OCI-LY1 (cell line): ENCODE measurements at regions not wholly inside any gene's neighbourhood (a gene's known extent, or its start where the extent isn't known, plus 50 kb on each side); places are given as distances from the start of the nearest gene placed in this dataset.

Source experiments
- H2AFZ ChIP-seq: fragments of 200-600 bp; sonication (generic), shearing (Covaris generic); 2 replicates; pipeline ENCODE4 v1.6.0; 2014; ENCODE audit warnings: antibody characterized with exemption, mild to moderate bottlenecking, low read length
- H3F3A ChIP-seq: fragments of 200-600 bp; sonication (generic), shearing (Covaris generic); 2 replicates; pipeline ENCODE4 v1.6.0; 2014; ENCODE audit warnings: mild to moderate bottlenecking, antibody characterized with exemption, low read length, moderate library complexity; ENCODE audit not compliant: insufficient read depth
- H3K27ac ChIP-seq: fragments of 200-600 bp; sonication (generic); 2 replicates; pipeline ENCODE4 v1.5.1; 2014; ENCODE audit warnings: low read length, mixed run types, mild to moderate bottlenecking, low read depth; ENCODE audit not compliant: poor library complexity, severe bottlenecking
- H3K27me3 ChIP-seq: fragments of 200-600 bp; sonication (generic); 2 replicates; pipeline ENCODE4 v1.6.0; 2014; ENCODE audit warnings: antibody characterized with exemption, mild to moderate bottlenecking, low read length, moderate library complexity; ENCODE audit not compliant: insufficient read depth
- H3K36me3 ChIP-seq: fragments of 200-600 bp; sonication (generic); 2 replicates; pipeline ENCODE4 v1.6.1; 2014; ENCODE audit warnings: mild to moderate bottlenecking, antibody characterized with exemption, low read length, moderate library complexity, mixed read lengths; ENCODE audit not compliant: insufficient read depth
- H3K4me1 ChIP-seq: fragments of 200-600 bp; sonication (generic); 2 replicates; pipeline ENCODE4 v1.5.1; 2014; ENCODE audit warnings: mild to moderate bottlenecking, low read length, moderate library complexity; ENCODE audit not compliant: insufficient read depth, severe bottlenecking
- H3K4me2 ChIP-seq: fragments of 200-600 bp; sonication (generic), shearing (Covaris generic); 2 replicates; pipeline ENCODE4 v1.6.1; 2014; ENCODE audit warnings: low read length
- H3K4me3 ChIP-seq: fragments of 200-600 bp; sonication (generic); 2 replicates; pipeline ENCODE4 v1.5.1; 2014; ENCODE audit warnings: low read length, low read depth, mild to moderate bottlenecking, mixed read lengths; ENCODE audit not compliant: poor library complexity, severe bottlenecking
- H3K79me2 ChIP-seq: fragments of 200-600 bp; shearing (Covaris generic); 2 replicates; pipeline ENCODE4 v1.6.1; 2016; ENCODE audit warnings: mixed run types, low read length, mixed read lengths; ENCODE audit not compliant: insufficient read depth
- H3K9ac ChIP-seq: fragments of 200-600 bp; sonication (generic), shearing (Covaris generic); 2 replicates; pipeline ENCODE4 v1.6.1; 2014; ENCODE audit warnings: mild to moderate bottlenecking, low read length, mixed read lengths
- H3K9me2 ChIP-seq: fragments of 200-600 bp; sonication (generic), shearing (Covaris generic); 2 replicates; pipeline ENCODE4 v1.6.1; 2014; ENCODE audit warnings: low read depth, mild to moderate bottlenecking, low read length, mixed read lengths
- H3K9me3 ChIP-seq: fragments of 200-600 bp; shearing (Covaris generic); 2 replicates; pipeline ENCODE4 v1.6.1; 2014; ENCODE audit warnings: low read length, mixed read lengths
- H4K20me1 ChIP-seq: fragments of 200-600 bp; sonication (generic), shearing (Covaris generic); 2 replicates; pipeline ENCODE4 v1.6.0; 2016; ENCODE audit warnings: mild to moderate bottlenecking, low read length; ENCODE audit not compliant: insufficient read depth
- EZH2 ChIP-seq: fragments of 200-600 bp; sonication (generic), shearing (Covaris generic); IDR thresholded peaks from 2 replicates; pipeline ENCODE4 v1.8.0; 2017; ENCODE audit warnings: borderline replicate concordance, mixed run types, mild to moderate bottlenecking, antibody characterized with exemption, low read length, moderate library complexity, mixed read lengths
- TF ChIP-seq, protein P1 (sequence below): fragments of 200-600 bp; sonication (generic), shearing (Covaris generic); IDR thresholded peaks from 2 replicates; pipeline ENCODE4 v1.5.1; 2017; ENCODE audit warnings: mild to moderate bottlenecking, antibody characterized with exemption, low read length, moderate library complexity, mixed read lengths

DNA sequence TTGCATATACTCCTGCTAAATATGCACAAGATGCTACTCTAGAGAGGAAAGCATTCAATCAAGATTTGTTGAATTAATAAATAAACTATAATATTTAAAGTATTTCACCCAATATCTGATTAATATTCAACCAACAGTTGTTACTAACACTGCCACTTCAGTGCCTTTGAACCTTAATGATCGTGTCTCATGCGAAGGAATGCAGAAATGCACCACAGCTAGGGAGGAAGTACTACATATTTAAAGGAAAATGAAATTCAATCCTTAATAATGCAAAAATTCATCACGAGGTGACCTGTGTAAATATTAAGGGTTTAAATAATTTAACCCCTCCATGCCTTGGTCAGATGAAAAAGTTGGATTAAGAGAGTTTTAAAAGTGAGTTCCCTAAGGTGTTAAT is 114.2 kb upstream of the DAZL start:
- Histone ChIP-seq H3K4me3 (no peak overlapping the region), H3K79me2 (no peaks in the 10 kb centered on the region), H4K20me1 (no peaks in the 10 kb centered on the region), H3K9me2 (no peaks in the 10 kb centered on the region), H3K4me1 (no peaks in the 10 kb centered on the region), H3K9ac (no peak overlapping the region), H2AFZ (no peak overlapping the region), H3F3A (no peaks in the 10 kb centered on the region), H3K36me3 (no peaks in the 10 kb centered on the region), H3K27me3 (no peaks in the 10 kb centered on the region), H3K27ac (no peak overlapping the region), H3K4me2 (no peak overlapping the region), H3K9me3 (no peaks in the 10 kb centered on the region)
- TF ChIP-seq EZH2 = no peak
- TF ChIP-seq, protein P1, sequence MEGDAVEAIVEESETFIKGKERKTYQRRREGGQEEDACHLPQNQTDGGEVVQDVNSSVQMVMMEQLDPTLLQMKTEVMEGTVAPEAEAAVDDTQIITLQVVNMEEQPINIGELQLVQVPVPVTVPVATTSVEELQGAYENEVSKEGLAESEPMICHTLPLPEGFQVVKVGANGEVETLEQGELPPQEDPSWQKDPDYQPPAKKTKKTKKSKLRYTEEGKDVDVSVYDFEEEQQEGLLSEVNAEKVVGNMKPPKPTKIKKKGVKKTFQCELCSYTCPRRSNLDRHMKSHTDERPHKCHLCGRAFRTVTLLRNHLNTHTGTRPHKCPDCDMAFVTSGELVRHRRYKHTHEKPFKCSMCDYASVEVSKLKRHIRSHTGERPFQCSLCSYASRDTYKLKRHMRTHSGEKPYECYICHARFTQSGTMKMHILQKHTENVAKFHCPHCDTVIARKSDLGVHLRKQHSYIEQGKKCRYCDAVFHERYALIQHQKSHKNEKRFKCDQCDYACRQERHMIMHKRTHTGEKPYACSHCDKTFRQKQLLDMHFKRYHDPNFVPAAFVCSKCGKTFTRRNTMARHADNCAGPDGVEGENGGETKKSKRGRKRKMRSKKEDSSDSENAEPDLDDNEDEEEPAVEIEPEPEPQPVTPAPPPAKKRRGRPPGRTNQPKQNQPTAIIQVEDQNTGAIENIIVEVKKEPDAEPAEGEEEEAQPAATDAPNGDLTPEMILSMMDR = no peak

DNA sequence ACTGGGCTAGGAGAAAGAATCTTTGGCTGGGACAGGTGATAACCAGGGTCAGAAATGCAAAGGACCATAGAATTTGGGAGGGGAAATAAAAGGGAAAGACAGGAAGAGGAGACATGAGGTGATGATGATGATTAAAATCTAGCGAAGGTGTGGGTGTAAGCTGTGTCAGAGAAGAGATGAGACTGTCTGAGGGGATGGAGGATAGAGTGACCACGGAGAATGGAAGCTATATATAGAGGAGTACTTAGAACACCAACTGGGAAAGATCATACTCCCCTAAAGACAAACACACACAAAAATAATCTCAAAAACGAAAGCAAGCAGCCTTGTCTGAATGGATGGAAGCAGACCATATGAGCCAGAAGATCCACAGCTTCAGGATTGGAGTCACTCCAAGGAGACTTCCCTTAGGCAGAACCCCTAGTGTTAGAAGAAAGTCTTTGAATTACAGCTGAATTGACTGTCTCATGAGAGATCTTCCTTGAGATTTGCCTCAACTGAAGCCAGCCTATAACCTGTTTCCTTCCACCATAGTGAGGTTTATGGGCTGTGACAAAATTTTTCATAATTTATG is 115.2 kb upstream of the DAZL start:
- no peaks in the 10 kb centered on the region for H3K9me3 ChIP-seq
- no peaks in the 10 kb centered on the region for H3K79me2 ChIP-seq
- H3K27me3 ChIP-seq = no peaks in the 10 kb centered on the region
- H3K4me2 ChIP-seq = no peak overlapping the region
- no peak for TF ChIP-seq EZH2
- TF ChIP-seq, protein P1 = no peak
- no peak overlapping the region for H3K27ac ChIP-seq
- no peaks in the 10 kb centered on the region for H3F3A ChIP-seq
- H2AFZ ChIP-seq = no peak overlapping the region
- no peaks in the 10 kb centered on the region for H4K20me1 ChIP-seq
- no peak overlapping the region for H3K9ac ChIP-seq
- H3K9me2 ChIP-seq = no peaks in the 10 kb centered on the region
- no peak overlapping the region for H3K4me3 ChIP-seq
- H3K4me1 ChIP-seq = no peaks in the 10 kb centered on the region
- no peaks in the 10 kb centered on the region for H3K36me3 ChIP-seq

DNA sequence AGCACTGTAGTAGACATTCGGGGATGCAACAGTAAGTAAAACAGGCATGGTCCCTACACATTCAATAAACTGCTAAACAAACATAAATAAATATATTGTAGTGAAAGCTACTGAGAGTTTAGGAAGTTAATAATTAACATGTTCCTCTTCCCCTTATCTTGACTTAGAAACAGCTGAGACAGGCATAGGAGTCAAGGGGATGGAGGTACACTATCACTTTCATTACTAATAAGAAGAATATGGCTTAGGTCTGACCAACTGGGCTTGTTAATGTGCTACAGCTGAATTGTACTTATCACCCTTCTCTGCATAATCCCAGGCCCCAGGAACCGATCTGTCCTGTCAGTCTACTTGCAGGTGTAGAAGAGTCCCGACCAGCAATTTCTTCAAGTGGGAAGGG is 116.3 kb upstream of the DAZL start:
- Histone ChIP-seq H3K27ac (no peak overlapping the region), H3K36me3 (no peaks in the 10 kb centered on the region), H3F3A (no peaks in the 10 kb centered on the region), H3K4me3 (no peak overlapping the region), H3K9me3 (no peaks in the 10 kb centered on the region; the same call in 1 of the 2 replicates), H3K27me3 (no peaks in the 10 kb centered on the region), H4K20me1 (no peaks in the 10 kb centered on the region), H3K79me2 (no peaks in the 10 kb centered on the region), H3K4me2 (no peak overlapping the region), H3K9ac (no peak overlapping the region), H3K9me2 (no peaks in the 10 kb centered on the region), H2AFZ (no peak overlapping the region), H3K4me1 (no peaks in the 10 kb centered on the region)
- TF ChIP-seq EZH2 = no peak
- TF ChIP-seq, protein P1 = no peak
